ENCODE measurements at regions not wholly inside any gene's neighbourhood (a gene's known extent, or its start where the extent isn't known, plus 50 kb on each side); places are given as distances from the start of the nearest gene placed in this dataset.
A peak's percentile ranks its signal among the peaks of the same experiment; 100 is the strongest.

GRCh38 chr20:11714886-11715285 lies 202.8 kb upstream of the BTBD3 start:
- H3K9me3 Mint-ChIP-seq (ENCODE audit: low read depth, unreplicated experiment): no peaks in the 10 kb centered on the region
- TF ChIP-seq CTCF (IDR thresholded peaks at IDR 0.05; ENCODE audit: unreplicated experiment): no peak
- H3K27me3 Mint-ChIP-seq (ENCODE audit: unreplicated experiment): no peaks in the 10 kb centered on the region
- no TSS peak for BruUV-seq (replicated peaks)
- CTCF ChIA-PET: no interaction called here
- no peak overlapping the region for H3K27ac Mint-ChIP-seq (ENCODE audit: unreplicated experiment)
- no peak overlapping the region for H3K4me3 Mint-ChIP-seq (ENCODE audit: low read depth, unreplicated experiment)
- intact Hi-C loops (cut with micrococcal nuclease; ENCODE audit: unreplicated experiment): no loop called here
- no peaks in the 10 kb centered on the region for H3K4me1 Mint-ChIP-seq (ENCODE audit: low read depth, unreplicated experiment)
- no peak for DNase-seq
- no peaks in the 10 kb centered on the region for H3K36me3 Mint-ChIP-seq (ENCODE audit: insufficient read depth, unreplicated experiment)

- peak; percentile 24 for TF ChIP-seq CTCF (IDR thresholded peaks at IDR 0.05; ENCODE audit: unreplicated experiment)
- intact Hi-C loops (cut with micrococcal nuclease; ENCODE audit: unreplicated experiment): no loop called here
- H3K27ac Mint-ChIP-seq (ENCODE audit: unreplicated experiment): no peak overlapping the region
- H3K27me3 Mint-ChIP-seq (ENCODE audit: unreplicated experiment): no peaks in the 10 kb centered on the region
- no TSS peak for BruUV-seq (replicated peaks)
- peak; percentile 20 for DNase-seq
- H3K36me3 Mint-ChIP-seq (ENCODE audit: insufficient read depth, unreplicated experiment): no peaks in the 10 kb centered on the region
- H3K9me3 Mint-ChIP-seq (ENCODE audit: low read depth, unreplicated experiment): no peaks in the 10 kb centered on the region
- H3K4me1 Mint-ChIP-seq (ENCODE audit: low read depth, unreplicated experiment): no peaks in the 10 kb centered on the region
- H3K4me3 Mint-ChIP-seq (ENCODE audit: low read depth, unreplicated experiment): no peak overlapping the region
- CTCF ChIA-PET: no interaction called here
Observed at GRCh38 chr20:11716239-11716944, 201.3 kb upstream of the BTBD3 start.

- no peak for TF ChIP-seq CTCF (IDR thresholded peaks at IDR 0.05; ENCODE audit: unreplicated experiment)
- Mint-ChIP-seq H3K4me3 (ENCODE audit: low read depth, unreplicated experiment) (no peak overlapping the region), H3K9me3 (ENCODE audit: low read depth, unreplicated experiment) (no peaks in the 10 kb centered on the region), H3K36me3 (ENCODE audit: insufficient read depth, unreplicated experiment) (no peaks in the 10 kb centered on the region), H3K4me1 (ENCODE audit: low read depth, unreplicated experiment) (no peaks in the 10 kb centered on the region), H3K27me3 (ENCODE audit: unreplicated experiment) (no peaks in the 10 kb centered on the region), H3K27ac (ENCODE audit: unreplicated experiment) (no peak overlapping the region)
- BruUV-seq (replicated peaks): no TSS peak
- DNase-seq: no peak
- CTCF ChIA-PET: no interaction called here
- intact Hi-C loops (cut with micrococcal nuclease; ENCODE audit: unreplicated experiment): no loop called here
Observed at GRCh38 chr20:11716945-11717248, 200.8 kb upstream of the BTBD3 start.

GRCh38 chr20:11717562-11717961 lies 200.1 kb upstream of the BTBD3 start:
- CTCF ChIA-PET: no interaction called here
- H3K4me1 Mint-ChIP-seq (ENCODE audit: low read depth, unreplicated experiment): no peaks in the 10 kb centered on the region
- no peaks in the 10 kb centered on the region for H3K36me3 Mint-ChIP-seq (ENCODE audit: insufficient read depth, unreplicated experiment)
- H3K27me3 Mint-ChIP-seq (ENCODE audit: unreplicated experiment): no peaks in the 10 kb centered on the region
- no peak for TF ChIP-seq CTCF (IDR thresholded peaks at IDR 0.05; ENCODE audit: unreplicated experiment)
- H3K27ac Mint-ChIP-seq (ENCODE audit: unreplicated experiment): no peak overlapping the region
- no peak for DNase-seq
- intact Hi-C loops (cut with micrococcal nuclease; ENCODE audit: unreplicated experiment): no loop called here
- no TSS peak for BruUV-seq (replicated peaks)
- H3K4me3 Mint-ChIP-seq (ENCODE audit: low read depth, unreplicated experiment): no peak overlapping the region
- H3K9me3 Mint-ChIP-seq (ENCODE audit: low read depth, unreplicated experiment): no peaks in the 10 kb centered on the region

Data from Calu3 (cell line).